ENCODE measurements at regions not wholly inside any gene's neighbourhood (a gene's known extent, or its start where the extent isn't known, plus 50 kb on each side); places are given as distances from the start of the nearest gene placed in this dataset.

DNA sequence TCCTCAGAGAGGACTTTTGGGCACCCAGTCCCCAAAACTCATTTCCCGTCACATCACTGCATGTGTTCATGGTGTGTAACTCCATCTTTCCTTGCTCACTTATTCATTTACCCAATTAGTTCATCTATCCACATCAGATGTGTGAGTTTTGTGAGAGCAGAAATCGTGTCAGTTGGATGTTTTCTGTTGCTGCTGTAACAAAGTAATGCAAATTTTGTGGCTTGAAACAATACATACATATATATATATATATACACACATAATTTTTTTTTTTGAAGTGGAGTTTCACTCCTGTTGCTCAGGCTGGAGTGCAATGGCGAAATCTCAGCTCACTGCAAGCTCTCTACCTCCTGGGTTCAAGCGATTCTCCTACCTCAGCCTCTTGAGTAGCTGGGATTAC lies 70.5 kb upstream of the BOD1 start:
- Mint-ChIP-seq H3K36me3 (ENCODE audit: insufficient read depth, unreplicated experiment) (no peaks in the 10 kb centered on the region), H3K27ac (ENCODE audit: low read depth, unreplicated experiment) (no peak overlapping the region), H3K9me3 (ENCODE audit: unreplicated experiment) (no peaks in the 10 kb centered on the region), H3K4me1 (ENCODE audit: insufficient read depth, unreplicated experiment) (peaks cover 6% of the 10 kb centered on the region), H3K4me3 (ENCODE audit: unreplicated experiment) (no peak overlapping the region), H3K27me3 (ENCODE audit: insufficient read depth, unreplicated experiment) (no peaks in the 10 kb centered on the region)
- DNase-seq (ENCODE audit: unreplicated experiment) = no peak
- no TSS peak for BruUV-seq (replicated peaks)
- TF ChIP-seq, protein P1, sequence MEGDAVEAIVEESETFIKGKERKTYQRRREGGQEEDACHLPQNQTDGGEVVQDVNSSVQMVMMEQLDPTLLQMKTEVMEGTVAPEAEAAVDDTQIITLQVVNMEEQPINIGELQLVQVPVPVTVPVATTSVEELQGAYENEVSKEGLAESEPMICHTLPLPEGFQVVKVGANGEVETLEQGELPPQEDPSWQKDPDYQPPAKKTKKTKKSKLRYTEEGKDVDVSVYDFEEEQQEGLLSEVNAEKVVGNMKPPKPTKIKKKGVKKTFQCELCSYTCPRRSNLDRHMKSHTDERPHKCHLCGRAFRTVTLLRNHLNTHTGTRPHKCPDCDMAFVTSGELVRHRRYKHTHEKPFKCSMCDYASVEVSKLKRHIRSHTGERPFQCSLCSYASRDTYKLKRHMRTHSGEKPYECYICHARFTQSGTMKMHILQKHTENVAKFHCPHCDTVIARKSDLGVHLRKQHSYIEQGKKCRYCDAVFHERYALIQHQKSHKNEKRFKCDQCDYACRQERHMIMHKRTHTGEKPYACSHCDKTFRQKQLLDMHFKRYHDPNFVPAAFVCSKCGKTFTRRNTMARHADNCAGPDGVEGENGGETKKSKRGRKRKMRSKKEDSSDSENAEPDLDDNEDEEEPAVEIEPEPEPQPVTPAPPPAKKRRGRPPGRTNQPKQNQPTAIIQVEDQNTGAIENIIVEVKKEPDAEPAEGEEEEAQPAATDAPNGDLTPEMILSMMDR (IDR thresholded peaks at IDR 0.05; ENCODE audit: unreplicated experiment) = no peak
- ChIA-PET CTCF (interaction anchor here (0.6 kb wide), 2 partner anchors 228 to 540 kb away, joined by 3 read pairs; no protein-coding TSS in a partner anchor), POLR2A (interaction anchor here (1.2 to 1.3 kb wide), 2 partner anchors 22 to 31 kb away, joined by 3 read pairs; no protein-coding TSS in a partner anchor)
- intact Hi-C loops (cut with micrococcal nuclease) = no loop called here

DNA sequence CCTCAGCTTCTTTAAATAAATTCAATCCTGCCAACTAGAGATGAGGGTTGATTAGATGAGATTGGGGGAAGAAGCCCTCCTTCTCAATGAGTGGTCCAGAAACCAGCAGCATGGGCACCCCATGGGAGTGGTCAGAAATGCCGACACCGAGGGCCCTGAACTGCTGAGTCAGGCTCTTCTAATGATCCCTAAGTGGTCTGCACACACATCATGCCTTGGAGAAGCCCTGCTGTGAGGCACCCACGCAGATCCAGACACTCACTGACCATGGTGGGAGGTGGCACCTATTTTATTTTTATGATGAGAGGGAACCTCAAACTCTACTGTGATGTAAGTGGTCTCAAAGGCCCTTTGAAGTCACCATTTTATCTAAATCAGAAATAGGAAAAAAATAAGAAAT lies 72.3 kb upstream of the BOD1 start:
- CTCF ChIA-PET = interaction anchor here (0.6 kb wide), 1 partner anchor 24 kb away, joined by 3 read pairs; no protein-coding TSS in a partner anchor
- DNase-seq (ENCODE audit: unreplicated experiment) = no peak
- Mint-ChIP-seq H3K9me3 (ENCODE audit: unreplicated experiment) (no peaks in the 10 kb centered on the region), H3K27me3 (ENCODE audit: insufficient read depth, unreplicated experiment) (no peaks in the 10 kb centered on the region), H3K4me1 (ENCODE audit: insufficient read depth, unreplicated experiment) (peaks cover 6% of the 10 kb centered on the region), H3K4me3 (ENCODE audit: unreplicated experiment) (no peak overlapping the region), H3K27ac (ENCODE audit: low read depth, unreplicated experiment) (no peak overlapping the region), H3K36me3 (ENCODE audit: insufficient read depth, unreplicated experiment) (no peaks in the 10 kb centered on the region)
- POLR2A ChIA-PET = no interaction called here
- TF ChIP-seq, protein P1 (IDR thresholded peaks at IDR 0.05; ENCODE audit: unreplicated experiment) = no peak
- intact Hi-C loops (cut with micrococcal nuclease) = no loop called here
- BruUV-seq (replicated peaks) = no TSS peak

DNA sequence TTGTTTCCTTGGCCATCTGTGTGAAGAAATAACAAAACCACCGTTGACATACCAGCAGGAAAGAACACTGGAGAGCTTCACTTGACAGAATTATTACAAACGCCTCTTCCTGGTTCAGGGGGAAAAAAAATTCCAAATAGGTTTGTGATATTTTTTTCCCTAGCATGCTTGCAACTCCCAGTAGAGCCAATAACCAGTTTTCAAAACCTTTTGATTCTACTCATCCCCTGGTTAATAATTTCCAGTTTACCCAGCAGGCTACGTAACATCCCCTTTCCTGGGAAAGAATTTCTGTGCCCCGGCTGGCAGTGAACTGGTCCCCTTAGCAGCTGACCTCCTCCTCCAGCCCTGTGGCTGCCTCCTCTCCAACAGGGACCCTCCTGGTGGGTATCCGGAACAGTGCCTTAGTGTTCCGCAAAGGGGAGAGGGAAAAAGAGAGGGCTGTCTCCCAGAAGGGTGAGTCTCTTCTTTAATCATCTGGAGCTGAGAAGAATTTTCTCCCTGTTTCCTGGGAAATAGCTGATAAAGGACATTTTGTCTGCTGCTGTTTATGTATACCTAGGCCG lies 72.8 kb upstream of the BOD1 start:
- POLR2A ChIA-PET = interaction anchor here (0.6 kb wide), 1 partner anchor 78 kb away, joined by 3 read pairs; no protein-coding TSS in a partner anchor
- Mint-ChIP-seq H3K27me3 (ENCODE audit: insufficient read depth, unreplicated experiment) (no peaks in the 10 kb centered on the region), H3K36me3 (ENCODE audit: insufficient read depth, unreplicated experiment) (no peaks in the 10 kb centered on the region), H3K4me1 (ENCODE audit: insufficient read depth, unreplicated experiment) (peaks cover 6% of the 10 kb centered on the region), H3K9me3 (ENCODE audit: unreplicated experiment) (no peaks in the 10 kb centered on the region), H3K4me3 (ENCODE audit: unreplicated experiment) (no peak overlapping the region), H3K27ac (ENCODE audit: low read depth, unreplicated experiment) (no peak overlapping the region)
- no peak for DNase-seq (ENCODE audit: unreplicated experiment)
- no TSS peak for BruUV-seq (replicated peaks)
- TF ChIP-seq, protein P1 (IDR thresholded peaks at IDR 0.05; ENCODE audit: unreplicated experiment) = no peak
- intact Hi-C loops (cut with micrococcal nuclease) = no loop called here
- CTCF ChIA-PET = interaction anchor here (0.6 to 0.7 kb wide), 2 partner anchors 24 to 79 kb away, joined by 3 read pairs; no protein-coding TSS in a partner anchor

DNA sequence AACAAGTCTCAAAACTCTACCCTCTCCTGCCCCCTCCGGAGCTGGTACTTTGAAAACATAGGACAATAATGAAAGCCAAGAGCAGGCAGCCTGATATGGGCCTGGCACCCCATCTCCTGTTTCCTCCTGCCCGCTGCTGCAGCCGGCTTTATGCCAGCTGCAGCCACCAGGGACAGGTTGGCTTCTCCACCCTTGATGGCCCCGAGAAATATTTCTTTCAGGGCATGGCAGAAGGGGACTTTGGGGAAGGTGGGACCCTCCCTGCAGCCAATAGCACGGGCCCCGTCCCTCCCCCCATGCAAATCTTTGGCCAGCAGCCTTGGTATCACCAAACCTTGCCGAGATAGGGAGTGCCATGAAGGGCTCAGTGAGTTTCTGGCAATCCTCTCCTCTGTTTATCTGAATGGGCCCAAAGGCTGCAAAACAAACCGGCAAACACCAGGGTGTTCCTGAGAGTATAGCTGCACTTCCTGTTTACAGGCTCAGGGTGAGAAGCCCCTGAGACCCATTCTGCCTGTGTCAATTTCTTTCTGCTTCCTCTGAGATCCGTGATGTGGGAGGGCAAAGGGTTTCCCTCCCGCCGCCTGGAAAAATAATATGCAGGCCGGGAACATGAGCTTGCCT lies 73.4 kb upstream of the BOD1 start:
- H3K27me3 Mint-ChIP-seq (ENCODE audit: insufficient read depth, unreplicated experiment) = no peaks in the 10 kb centered on the region
- no peaks in the 10 kb centered on the region for H3K36me3 Mint-ChIP-seq (ENCODE audit: insufficient read depth, unreplicated experiment)
- BruUV-seq (replicated peaks) = no TSS peak
- POLR2A ChIA-PET = interaction anchor here (0.6 kb wide), 1 partner anchor 77 kb away, joined by 3 read pairs; no protein-coding TSS in a partner anchor
- H3K9me3 Mint-ChIP-seq (ENCODE audit: unreplicated experiment) = no peaks in the 10 kb centered on the region
- CTCF ChIA-PET = interaction anchor here (0.7 kb wide), 1 partner anchor 78 kb away, joined by 3 read pairs; no protein-coding TSS in a partner anchor
- H3K4me3 Mint-ChIP-seq (ENCODE audit: unreplicated experiment) = no peak overlapping the region
- DNase-seq (ENCODE audit: unreplicated experiment) = no peak
- H3K4me1 Mint-ChIP-seq (ENCODE audit: insufficient read depth, unreplicated experiment) = peaks cover 6% of the 10 kb centered on the region
- intact Hi-C loops (cut with micrococcal nuclease) = no loop called here
- H3K27ac Mint-ChIP-seq (ENCODE audit: low read depth, unreplicated experiment) = no peak overlapping the region
- TF ChIP-seq, protein P1 (IDR thresholded peaks at IDR 0.05; ENCODE audit: unreplicated experiment) = no peak
